Esophagus muscularis mucosa (tissue), 3 donors: ENCODE measurements at regions not wholly inside any gene's neighbourhood (a gene's known extent, or its start where the extent isn't known, plus 50 kb on each side); places are given as distances from the start of the nearest gene placed in this dataset.

Experiments used
- CTCF ChIP-seq, 3 experiments: fragments of 200-600 bp in 2 of 3; fragments of 450-650 bp in 1 of 3; sonication (generic) in 2 of 3; IDR thresholded peaks; one replicate each; pipeline ENCODE4 v1.5.1; 2017 to 2019; ENCODE audit warnings: antibody characterized with exemption in 3 of 3, mild to moderate bottlenecking in 2 of 3, moderate library complexity in 1 of 3
- POLR2A ChIP-seq: fragments of 450-650 bp; IDR thresholded peaks from one replicate; pipeline ENCODE4 v1.6.1; 2017; ENCODE audit warnings: antibody characterized with exemption, moderate library complexity, mild to moderate bottlenecking, low read depth
- POLR2AphosphoS5 ChIP-seq, 2 donors: sonication (generic); formaldehyde crosslinking; IDR thresholded peaks; one replicate each; pipeline ENCODE4 v1.6.1; 2017; ENCODE audit warnings: antibody characterized with exemption in 2 of 2

- TF ChIP-seq POLR2A (no peak), CTCF (IDR thresholded peaks at IDR 0.05) (no peak), POLR2AphosphoS5 (IDR thresholded peaks at IDR 0.05) (no peak)
These were observed 286.5 kb upstream of the NBEA start for GRCh38 chr13:34655554-34655953.
